Type B pancreatic cell (in vitro differentiated cells): ENCODE measurements at regions not wholly inside any gene's neighbourhood (a gene's known extent, or its start where the extent isn't known, plus 50 kb on each side); places are given as distances from the start of the nearest gene placed in this dataset.

ENCODE experiments used
- DNase-seq: peaks from one replicate; pipeline ENCODE4 v3.0.0; 2021; ENCODE audit warnings: mixed read lengths; ENCODE audit not compliant: unreplicated experiment; ENCODE audit errors: extremely low spot score
- H3K27ac Mint-ChIP-seq: 2 replicates; pipeline ENCODE4 v1.8.0; 2021; ENCODE audit warnings: mild to moderate bottlenecking, mixed read lengths
- H3K27me3 Mint-ChIP-seq: 2 replicates; pipeline ENCODE4 v1.8.0; 2021; ENCODE audit warnings: mixed read lengths
- H3K36me3 Mint-ChIP-seq: 2 replicates; pipeline ENCODE4 v1.8.0; 2021; ENCODE audit warnings: mixed read lengths
- H3K4me1 Mint-ChIP-seq: one replicate; pipeline ENCODE4 v1.8.0; 2021; ENCODE audit warnings: mixed read lengths; ENCODE audit not compliant: unreplicated experiment
- H3K4me3 Mint-ChIP-seq: 2 replicates; pipeline ENCODE4 v1.8.0; 2021; ENCODE audit warnings: mild to moderate bottlenecking, mixed read lengths
- H3K9me3 Mint-ChIP-seq: 2 replicates; pipeline ENCODE4 v1.8.0; 2021; ENCODE audit warnings: mixed read lengths
- TF ChIP-seq, protein P1 (sequence below): fragments of 200-600 bp; sonication (generic); conservative IDR thresholded peaks from 2 replicates; pipeline ENCODE4 v1.5.0; 2021; ENCODE audit warnings: antibody characterized with exemption, mild to moderate bottlenecking

DNA sequence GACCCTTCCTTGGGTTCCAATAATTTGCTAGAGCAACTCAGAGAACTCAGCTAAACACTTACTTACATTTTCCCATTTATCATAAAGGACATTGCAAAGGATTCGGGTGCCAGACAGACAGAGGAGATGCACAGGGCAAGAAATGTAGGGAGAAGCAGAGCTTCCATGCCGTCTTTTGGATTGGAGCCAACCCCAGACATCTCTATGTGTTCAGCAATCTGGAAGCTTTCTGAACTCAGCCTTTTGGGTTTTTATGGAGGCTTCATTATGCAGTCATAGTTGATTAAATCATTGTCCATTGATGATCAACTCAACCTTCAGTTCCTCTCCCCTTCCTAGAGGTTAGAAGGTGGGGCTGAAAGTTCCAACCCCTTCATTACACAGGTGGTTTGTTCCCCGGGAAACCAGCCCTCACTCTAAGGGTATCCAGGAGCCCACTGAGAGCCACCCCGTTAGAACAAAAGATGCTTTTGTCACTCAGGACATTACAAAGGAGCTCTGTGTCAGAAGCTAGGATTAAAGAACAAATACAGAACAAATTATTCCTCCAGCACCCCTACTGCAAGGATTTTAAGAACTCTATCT is 211.9 kb upstream of the VSTM2A start:
- Mint-ChIP-seq H3K27me3 (peaks cover 4% of the 10 kb centered on the region), H3K36me3 (no peaks in the 10 kb centered on the region), H3K4me1 (no peaks in the 10 kb centered on the region), H3K27ac (no peak overlapping the region), H3K4me3 (no peak overlapping the region), H3K9me3 (no peaks in the 10 kb centered on the region)
- DNase-seq = no peak
- TF ChIP-seq, protein P1, sequence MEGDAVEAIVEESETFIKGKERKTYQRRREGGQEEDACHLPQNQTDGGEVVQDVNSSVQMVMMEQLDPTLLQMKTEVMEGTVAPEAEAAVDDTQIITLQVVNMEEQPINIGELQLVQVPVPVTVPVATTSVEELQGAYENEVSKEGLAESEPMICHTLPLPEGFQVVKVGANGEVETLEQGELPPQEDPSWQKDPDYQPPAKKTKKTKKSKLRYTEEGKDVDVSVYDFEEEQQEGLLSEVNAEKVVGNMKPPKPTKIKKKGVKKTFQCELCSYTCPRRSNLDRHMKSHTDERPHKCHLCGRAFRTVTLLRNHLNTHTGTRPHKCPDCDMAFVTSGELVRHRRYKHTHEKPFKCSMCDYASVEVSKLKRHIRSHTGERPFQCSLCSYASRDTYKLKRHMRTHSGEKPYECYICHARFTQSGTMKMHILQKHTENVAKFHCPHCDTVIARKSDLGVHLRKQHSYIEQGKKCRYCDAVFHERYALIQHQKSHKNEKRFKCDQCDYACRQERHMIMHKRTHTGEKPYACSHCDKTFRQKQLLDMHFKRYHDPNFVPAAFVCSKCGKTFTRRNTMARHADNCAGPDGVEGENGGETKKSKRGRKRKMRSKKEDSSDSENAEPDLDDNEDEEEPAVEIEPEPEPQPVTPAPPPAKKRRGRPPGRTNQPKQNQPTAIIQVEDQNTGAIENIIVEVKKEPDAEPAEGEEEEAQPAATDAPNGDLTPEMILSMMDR = no peak

- Mint-ChIP-seq H3K4me3 (no peak overlapping the region), H3K27ac (no peak overlapping the region), H3K27me3 (peaks cover 4% of the 10 kb centered on the region), H3K36me3 (no peaks in the 10 kb centered on the region), H3K9me3 (no peaks in the 10 kb centered on the region), H3K4me1 (no peaks in the 10 kb centered on the region)
- TF ChIP-seq, protein P1 = no peak
- no peak for DNase-seq
Measured at GRCh38 chr7:54331311-54331710, 210.9 kb upstream of the VSTM2A start.

DNA sequence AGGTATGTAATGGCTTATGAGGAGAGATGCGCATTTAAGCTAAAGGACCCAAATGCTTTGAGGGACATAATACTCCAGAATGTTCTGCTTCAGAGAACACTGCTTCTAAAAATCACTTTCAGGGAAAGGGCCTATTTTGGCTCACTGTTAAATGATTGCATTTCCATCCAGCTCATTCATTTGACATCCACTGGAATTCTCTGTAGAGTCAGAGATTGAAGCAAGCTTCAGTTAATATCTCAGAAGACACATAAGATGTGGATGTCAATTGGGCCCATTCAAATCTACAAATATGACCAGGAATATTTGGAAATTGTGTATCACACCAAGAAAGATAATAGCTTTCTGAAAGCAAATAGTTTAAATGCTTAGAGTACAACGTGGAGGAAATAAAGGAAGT is 209.9 kb upstream of the VSTM2A start:
- Mint-ChIP-seq H3K27ac (no peak overlapping the region), H3K36me3 (no peaks in the 10 kb centered on the region), H3K27me3 (peaks cover 4% of the 10 kb centered on the region), H3K9me3 (no peaks in the 10 kb centered on the region), H3K4me1 (no peaks in the 10 kb centered on the region), H3K4me3 (no peak overlapping the region)
- TF ChIP-seq, protein P1 = no peak
- DNase-seq = no peak

GRCh38 chr7:54333952-54334351 is 208.2 kb upstream of the VSTM2A start:
- Mint-ChIP-seq H3K4me3 (no peak overlapping the region), H3K4me1 (peaks cover under 1% of the 10 kb centered on the region), H3K36me3 (no peaks in the 10 kb centered on the region), H3K27ac (no peak overlapping the region), H3K9me3 (no peaks in the 10 kb centered on the region), H3K27me3 (peaks cover 4% of the 10 kb centered on the region)
- no peak for DNase-seq
- TF ChIP-seq, protein P1 = no peak

GRCh38 chr7:54336800-54337199 is 205.4 kb upstream of the VSTM2A start:
- Mint-ChIP-seq H3K9me3 (no peaks in the 10 kb centered on the region), H3K27me3 (peaks cover 4% of the 10 kb centered on the region), H3K4me3 (no peak overlapping the region), H3K27ac (no peak overlapping the region), H3K36me3 (no peaks in the 10 kb centered on the region), H3K4me1 (peaks cover 5% of the 10 kb centered on the region)
- no peak for DNase-seq
- TF ChIP-seq, protein P1 = no peak

- H3K27me3 Mint-ChIP-seq = peaks cover 4% of the 10 kb centered on the region
- no peak overlapping the region for H3K27ac Mint-ChIP-seq
- no peaks in the 10 kb centered on the region for H3K9me3 Mint-ChIP-seq
Measured at GRCh38 chr7:54337466-54337865, 204.7 kb upstream of the VSTM2A start.

More at GRCh38 chr7:54337466-54337865, 204.7 kb upstream of the VSTM2A start:
- H3K36me3 Mint-ChIP-seq = no peaks in the 10 kb centered on the region
- TF ChIP-seq, protein P1 = no peak
- peaks cover 5% of the 10 kb centered on the region for H3K4me1 Mint-ChIP-seq
- no peak for DNase-seq
- no peak overlapping the region for H3K4me3 Mint-ChIP-seq
